ENCODE measurements at regions not wholly inside any gene's neighbourhood (a gene's known extent, or its start where the extent isn't known, plus 50 kb on each side); places are given as distances from the start of the nearest gene placed in this dataset.

DNA sequence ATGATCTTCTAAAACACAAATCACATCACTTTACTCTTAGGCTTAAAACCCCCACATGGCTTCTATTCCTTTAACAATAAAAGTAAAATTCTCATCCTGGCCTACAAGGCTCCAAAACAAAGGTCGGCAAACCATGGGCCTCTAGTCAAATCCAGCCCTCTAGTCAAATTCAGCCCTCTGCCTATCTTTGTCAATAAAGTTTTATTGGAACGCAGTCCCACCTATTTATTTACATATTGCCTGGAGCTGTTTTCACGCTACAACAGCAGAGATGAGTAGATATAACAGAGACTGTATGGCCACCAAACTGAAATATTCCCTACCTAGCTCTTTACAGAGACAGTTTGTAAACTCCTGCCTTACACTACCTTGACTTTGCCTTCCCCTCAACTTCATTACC lies 178.8 kb downstream of the PTPN20 start:
- TF ChIP-seq, protein P1, sequence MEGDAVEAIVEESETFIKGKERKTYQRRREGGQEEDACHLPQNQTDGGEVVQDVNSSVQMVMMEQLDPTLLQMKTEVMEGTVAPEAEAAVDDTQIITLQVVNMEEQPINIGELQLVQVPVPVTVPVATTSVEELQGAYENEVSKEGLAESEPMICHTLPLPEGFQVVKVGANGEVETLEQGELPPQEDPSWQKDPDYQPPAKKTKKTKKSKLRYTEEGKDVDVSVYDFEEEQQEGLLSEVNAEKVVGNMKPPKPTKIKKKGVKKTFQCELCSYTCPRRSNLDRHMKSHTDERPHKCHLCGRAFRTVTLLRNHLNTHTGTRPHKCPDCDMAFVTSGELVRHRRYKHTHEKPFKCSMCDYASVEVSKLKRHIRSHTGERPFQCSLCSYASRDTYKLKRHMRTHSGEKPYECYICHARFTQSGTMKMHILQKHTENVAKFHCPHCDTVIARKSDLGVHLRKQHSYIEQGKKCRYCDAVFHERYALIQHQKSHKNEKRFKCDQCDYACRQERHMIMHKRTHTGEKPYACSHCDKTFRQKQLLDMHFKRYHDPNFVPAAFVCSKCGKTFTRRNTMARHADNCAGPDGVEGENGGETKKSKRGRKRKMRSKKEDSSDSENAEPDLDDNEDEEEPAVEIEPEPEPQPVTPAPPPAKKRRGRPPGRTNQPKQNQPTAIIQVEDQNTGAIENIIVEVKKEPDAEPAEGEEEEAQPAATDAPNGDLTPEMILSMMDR (IDR thresholded peaks at IDR 0.05) = no peak
- TF ChIP-seq POLR2AphosphoS5 (IDR thresholded peaks at IDR 0.05) = no peak
- TF ChIP-seq POLR2A (IDR thresholded peaks at IDR 0.05) = no peak

All from prostate gland (tissue), 2 donors.